ENCODE measurements at regions not wholly inside any gene's neighbourhood (a gene's known extent, or its start where the extent isn't known, plus 50 kb on each side); places are given as distances from the start of the nearest gene placed in this dataset.

- TF ChIP-seq CTCF (IDR thresholded peaks at IDR 0.05) (no peak), ZBTB33 (IDR thresholded peaks at IDR 0.05; ENCODE audit: borderline replicate concordance, low read depth) (no peak), RFX5 (IDR thresholded peaks at IDR 0.05; ENCODE audit: low read length) (no peak), POLR2AphosphoS5 (IDR thresholded peaks at IDR 0.05; ENCODE audit: low read depth, low read length) (no peak), REST (IDR thresholded peaks at IDR 0.05; ENCODE audit: low read depth, low read length) (no peak), RXRA (IDR thresholded peaks at IDR 0.05; ENCODE audit: borderline replicate concordance, low read depth) (no peak), EP300 (IDR thresholded peaks at IDR 0.05; ENCODE audit: borderline replicate concordance in 1 of 2, low read depth in 1 of 2, low read length in 1 of 2) (no peak), TAF1 (IDR thresholded peaks at IDR 0.05; ENCODE audit: borderline replicate concordance, low read depth, low read length) (no peak), NFIC (IDR thresholded peaks at IDR 0.05; ENCODE audit: borderline replicate concordance) (no peak), FOXM1 (IDR thresholded peaks at IDR 0.05; ENCODE audit: low read depth) (no peak), MAX (IDR thresholded peaks at IDR 0.05; ENCODE audit: low read depth) (no peak)
Measured at GRCh38 chr6:41494212-41495110, 51.7 kb upstream of the FOXP4 start.

Measured in SK-N-SH (cell line).